ENCODE measurements at regions not wholly inside any gene's neighbourhood (a gene's known extent, or its start where the extent isn't known, plus 50 kb on each side); places are given as distances from the start of the nearest gene placed in this dataset.

GRCh38 chr4:145290955-145291354 lies 110.6 kb upstream of the OTUD4 start:
- TF ChIP-seq POLR2A (IDR thresholded peaks at IDR 0.05; ENCODE audit: low read length) (no peak), GATA1 (IDR thresholded peaks at IDR 0.05; ENCODE audit: low read depth, low read length) (no peak)
